Gastrocnemius medialis (tissue), 4 donors: ENCODE measurements at regions not wholly inside any gene's neighbourhood (a gene's known extent, or its start where the extent isn't known, plus 50 kb on each side); places are given as distances from the start of the nearest gene placed in this dataset.

Experiments
- POLR2A ChIP-seq, 2 donors: fragments of 450-650 bp; IDR thresholded peaks; one replicate each; pipeline ENCODE4 v1.6.1; 2017; ENCODE audit warnings: antibody characterized with exemption in 2 of 2, mild to moderate bottlenecking in 2 of 2, moderate library complexity in 2 of 2
- TF ChIP-seq, protein P1 (sequence below), 5 experiments: fragments of 450-650 bp in 3 of 5; fragments of 200-600 bp in 2 of 5; sonication (generic) in 2 of 5; IDR thresholded peaks in 4 of 5; conservative IDR thresholded peaks in 1 of 5; 1 replicate in 4 of 5; 2 replicates in 1 of 5; pipeline ENCODE4 v1.5.1; 2016 to 2019; ENCODE audit warnings: antibody characterized with exemption in 5 of 5, mild to moderate bottlenecking in 3 of 5, moderate library complexity in 3 of 5

DNA sequence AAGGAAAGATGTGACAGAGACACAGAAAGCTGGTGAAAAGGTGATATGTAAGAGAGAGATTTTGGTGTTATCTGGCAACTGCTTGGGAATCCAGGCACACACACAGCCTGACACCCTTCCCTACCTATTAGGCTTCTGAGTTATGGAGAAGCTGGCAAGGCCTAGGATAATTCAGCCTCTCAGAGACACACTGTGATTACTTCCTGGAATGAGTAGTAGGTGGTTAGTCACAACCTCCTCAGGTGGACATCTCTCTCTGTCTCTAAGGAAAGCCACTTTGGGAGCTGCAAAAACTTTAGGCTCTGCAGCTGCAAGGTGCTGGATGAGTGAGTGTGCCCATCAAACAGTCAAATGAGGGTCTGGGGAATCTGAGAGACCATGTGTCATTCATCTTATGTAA, 201.9 kb downstream of the PDCD6IP start:
- TF ChIP-seq, protein P1, sequence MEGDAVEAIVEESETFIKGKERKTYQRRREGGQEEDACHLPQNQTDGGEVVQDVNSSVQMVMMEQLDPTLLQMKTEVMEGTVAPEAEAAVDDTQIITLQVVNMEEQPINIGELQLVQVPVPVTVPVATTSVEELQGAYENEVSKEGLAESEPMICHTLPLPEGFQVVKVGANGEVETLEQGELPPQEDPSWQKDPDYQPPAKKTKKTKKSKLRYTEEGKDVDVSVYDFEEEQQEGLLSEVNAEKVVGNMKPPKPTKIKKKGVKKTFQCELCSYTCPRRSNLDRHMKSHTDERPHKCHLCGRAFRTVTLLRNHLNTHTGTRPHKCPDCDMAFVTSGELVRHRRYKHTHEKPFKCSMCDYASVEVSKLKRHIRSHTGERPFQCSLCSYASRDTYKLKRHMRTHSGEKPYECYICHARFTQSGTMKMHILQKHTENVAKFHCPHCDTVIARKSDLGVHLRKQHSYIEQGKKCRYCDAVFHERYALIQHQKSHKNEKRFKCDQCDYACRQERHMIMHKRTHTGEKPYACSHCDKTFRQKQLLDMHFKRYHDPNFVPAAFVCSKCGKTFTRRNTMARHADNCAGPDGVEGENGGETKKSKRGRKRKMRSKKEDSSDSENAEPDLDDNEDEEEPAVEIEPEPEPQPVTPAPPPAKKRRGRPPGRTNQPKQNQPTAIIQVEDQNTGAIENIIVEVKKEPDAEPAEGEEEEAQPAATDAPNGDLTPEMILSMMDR (IDR thresholded peaks at IDR 0.05 in 4 of 5, conservative IDR thresholded peaks at IDR 0.05 in 1 of 5): no peak
- no peak for TF ChIP-seq POLR2A (IDR thresholded peaks at IDR 0.05)
